COLO829 (cell line): ENCODE measurements at regions not wholly inside any gene's neighbourhood (a gene's known extent, or its start where the extent isn't known, plus 50 kb on each side); places are given as distances from the start of the nearest gene placed in this dataset.
"Not testable (repeated sequence)": the region's sequence is repeated elsewhere in the genome, so short reads cannot be mapped to it uniquely, and the experiment has no call there.

Source experiments
- DNase-seq: peaks from one replicate; pipeline ENCODE4 v3.0.0; 2012; ENCODE audit warnings: low spot score

- DNase-seq = no peak
These were observed 95.6 kb downstream of the NPIPB11 start for GRCh38 chr16:29310852-29311314.

GRCh38 chr16:29310243-29310642, 96.3 kb downstream of the NPIPB11 start:
- not testable (repeated sequence) for DNase-seq

- DNase-seq = not testable (repeated sequence)
These were observed 96.9 kb downstream of the NPIPB11 start for GRCh38 chr16:29309601-29310000.

GRCh38 chr16:29308644-29309546, 97.6 kb downstream of the NPIPB11 start:
- DNase-seq = no peak

- no peak for DNase-seq
These were observed 98.7 kb downstream of the NPIPB11 start for GRCh38 chr16:29307598-29308507.

- DNase-seq = no peak
These were observed 99.4 kb downstream of the NPIPB11 start for GRCh38 chr16:29306943-29307597.

GRCh38 chr16:29306201-29306600, 100.3 kb downstream of the NPIPB11 start:
- DNase-seq = no peak

GRCh38 chr16:29305018-29305417, 101.5 kb downstream of the NPIPB11 start:
- DNase-seq = not testable (repeated sequence)

- DNase-seq = no peak
These were observed 102.3 kb downstream of the NPIPB11 start for GRCh38 chr16:29304251-29304650.

- no peak for DNase-seq
These were observed 103.0 kb downstream of the NPIPB11 start for GRCh38 chr16:29303520-29303919.

- no peak for DNase-seq
These were observed 103.5 kb downstream of the NPIPB11 start for GRCh38 chr16:29302976-29303375.

GRCh38 chr16:29302433-29302832, 104.1 kb downstream of the NPIPB11 start:
- DNase-seq = not testable (repeated sequence)

GRCh38 chr16:29301662-29302285, 104.7 kb downstream of the NPIPB11 start:
- DNase-seq = not testable (repeated sequence)

GRCh38 chr16:29300541-29301535, 105.7 kb downstream of the NPIPB11 start:
- not testable (repeated sequence) for DNase-seq

- DNase-seq = not testable (repeated sequence)
These were observed 106.5 kb downstream of the NPIPB11 start for GRCh38 chr16:29300030-29300491.

- not testable (repeated sequence) for DNase-seq
These were observed 107.5 kb downstream of the NPIPB11 start for GRCh38 chr16:29298997-29299396.

- DNase-seq = not testable (repeated sequence)
These were observed 108.2 kb downstream of the NPIPB11 start for GRCh38 chr16:29298307-29298706.

GRCh38 chr16:29297809-29298177, 108.7 kb downstream of the NPIPB11 start:
- DNase-seq = not testable (repeated sequence)

- DNase-seq = not testable (repeated sequence)
These were observed 109.2 kb downstream of the NPIPB11 start for GRCh38 chr16:29297144-29297808.

- not testable (repeated sequence) for DNase-seq
These were observed 110.3 kb downstream of the NPIPB11 start for GRCh38 chr16:29296176-29296575.
